Fibroblast of lung (primary cell): ENCODE measurements at regions not wholly inside any gene's neighbourhood (a gene's known extent, or its start where the extent isn't known, plus 50 kb on each side); places are given as distances from the start of the nearest gene placed in this dataset.

Experiments
- DNase-seq, 2 donors: peaks; one replicate each; pipeline versions ENCODE4 v3.0.0 to v3.0.0-alpha.2; 2010; ENCODE audit warnings: low read depth in 2 of 2
- H2AFZ ChIP-seq: 2 replicates; pipeline ENCODE4 v1.5.1; 2012; ENCODE audit warnings: low read length, control low read depth, inconsistent platforms
- H3K27ac ChIP-seq: 2 replicates; pipeline ENCODE4 v1.5.1; 2011; ENCODE audit warnings: low read length, control low read depth; ENCODE audit not compliant: insufficient read depth
- H3K27me3 ChIP-seq: 2 replicates; pipeline ENCODE4 v1.5.1; 2011; ENCODE audit warnings: mild to moderate bottlenecking, low read length; ENCODE audit not compliant: control insufficient read depth, insufficient read depth
- H3K36me3 ChIP-seq: 2 replicates; pipeline ENCODE4 v1.5.1; 2011; ENCODE audit warnings: low read length; ENCODE audit not compliant: control insufficient read depth, insufficient read depth
- H3K4me1 ChIP-seq: 2 replicates; pipeline ENCODE4 v1.5.1; 2011; ENCODE audit warnings: low read length; ENCODE audit not compliant: control insufficient read depth, insufficient read depth; ENCODE audit errors: extremely low read depth
- H3K4me2 ChIP-seq: 2 replicates; pipeline ENCODE4 v1.5.1; 2011; ENCODE audit warnings: low read length, control low read depth; ENCODE audit not compliant: insufficient read depth; ENCODE audit errors: extremely low read depth
- H3K4me3 ChIP-seq, 4 experiments: fragments of 200-600 bp in 1 of 4; sonication (generic) in 1 of 4; replicated peaks in 1 of 4; 2 replicates each; pipeline ENCODE4 v1.5.1; 2011 to 2016; ENCODE audit warnings: low read length in 4 of 4, low read depth in 3 of 4, mild to moderate bottlenecking in 3 of 4, control low read depth in 2 of 4, inconsistent platforms in 1 of 4, mixed read lengths in 1 of 4; ENCODE audit not compliant: insufficient read depth in 1 of 4; ENCODE audit errors: control extremely low read depth in 1 of 4
- H3K79me2 ChIP-seq: 2 replicates; pipeline ENCODE4 v1.5.1; 2012; ENCODE audit warnings: mild to moderate bottlenecking, low read length, inconsistent platforms; ENCODE audit not compliant: control insufficient read depth, insufficient read depth
- H3K9ac ChIP-seq: 2 replicates; pipeline ENCODE4 v1.5.1; 2011; ENCODE audit warnings: mild to moderate bottlenecking, low read length, control low read depth; ENCODE audit not compliant: insufficient read depth
- H3K9me3 ChIP-seq: 2 replicates; pipeline ENCODE4 v1.5.1; 2012; ENCODE audit warnings: low read depth, low read length; ENCODE audit not compliant: control insufficient read depth, insufficient read depth
- H4K20me1 ChIP-seq: 2 replicates; pipeline ENCODE4 v1.5.1; 2011; ENCODE audit warnings: low read length; ENCODE audit not compliant: control insufficient read depth, insufficient read depth; ENCODE audit errors: extremely low read depth
- EZH2 ChIP-seq: IDR thresholded peaks from 2 replicates; pipeline ENCODE4 v1.5.1; 2012; ENCODE audit warnings: low read length, control low read depth, mild to moderate bottlenecking; ENCODE audit errors: missing control alignments
- TF ChIP-seq, protein P1 (sequence below), 2 donors: IDR thresholded peaks in 1 of 2; conservative IDR thresholded peaks in 1 of 2; 1 replicate in 1 of 2; 2 replicates in 1 of 2; pipeline ENCODE4 v1.5.1; 2011 to 2012; ENCODE audit warnings: low read length in 2 of 2, control low read depth in 1 of 2, inconsistent platforms in 1 of 2, low read depth in 1 of 2, mild to moderate bottlenecking in 1 of 2

DNA sequence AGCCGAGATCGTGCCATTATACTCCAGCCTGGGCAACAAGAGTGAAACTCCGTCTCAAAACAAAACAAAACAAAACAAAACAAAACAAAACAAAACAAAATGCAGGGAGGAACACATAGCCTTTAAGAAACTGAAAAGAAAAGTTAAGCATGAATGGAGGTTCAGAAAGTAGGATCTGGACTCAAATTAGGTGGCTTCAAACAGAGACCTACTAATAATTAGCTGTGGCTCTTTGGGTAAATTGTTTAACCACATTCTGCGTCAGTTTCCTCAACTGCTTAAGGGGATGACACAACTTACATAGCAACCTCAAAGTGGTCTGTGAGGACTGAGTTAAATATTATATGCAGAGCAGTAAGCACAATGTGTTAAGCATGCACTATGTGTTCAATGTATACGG is 458.2 kb downstream of the ADGRL2 start:
- Histone ChIP-seq H3K4me1 (no peaks in the 10 kb centered on the region), H3K79me2 (no peaks in the 10 kb centered on the region), H3K4me3 (no peak overlapping the region), H3K36me3 (no peaks in the 10 kb centered on the region), H3K4me2 (no peak overlapping the region), H3K27me3 (no peaks in the 10 kb centered on the region), H4K20me1 (no peaks in the 10 kb centered on the region), H2AFZ (no peak overlapping the region), H3K27ac (no peak overlapping the region), H3K9me3 (no peaks in the 10 kb centered on the region), H3K9ac (no peak overlapping the region)
- DNase-seq, result no peak
- TF ChIP-seq EZH2, result no peak
- TF ChIP-seq, protein P1, sequence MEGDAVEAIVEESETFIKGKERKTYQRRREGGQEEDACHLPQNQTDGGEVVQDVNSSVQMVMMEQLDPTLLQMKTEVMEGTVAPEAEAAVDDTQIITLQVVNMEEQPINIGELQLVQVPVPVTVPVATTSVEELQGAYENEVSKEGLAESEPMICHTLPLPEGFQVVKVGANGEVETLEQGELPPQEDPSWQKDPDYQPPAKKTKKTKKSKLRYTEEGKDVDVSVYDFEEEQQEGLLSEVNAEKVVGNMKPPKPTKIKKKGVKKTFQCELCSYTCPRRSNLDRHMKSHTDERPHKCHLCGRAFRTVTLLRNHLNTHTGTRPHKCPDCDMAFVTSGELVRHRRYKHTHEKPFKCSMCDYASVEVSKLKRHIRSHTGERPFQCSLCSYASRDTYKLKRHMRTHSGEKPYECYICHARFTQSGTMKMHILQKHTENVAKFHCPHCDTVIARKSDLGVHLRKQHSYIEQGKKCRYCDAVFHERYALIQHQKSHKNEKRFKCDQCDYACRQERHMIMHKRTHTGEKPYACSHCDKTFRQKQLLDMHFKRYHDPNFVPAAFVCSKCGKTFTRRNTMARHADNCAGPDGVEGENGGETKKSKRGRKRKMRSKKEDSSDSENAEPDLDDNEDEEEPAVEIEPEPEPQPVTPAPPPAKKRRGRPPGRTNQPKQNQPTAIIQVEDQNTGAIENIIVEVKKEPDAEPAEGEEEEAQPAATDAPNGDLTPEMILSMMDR (conservative IDR thresholded peaks at IDR 0.05 in 1 of 2, IDR thresholded peaks at IDR 0.05 in 1 of 2; ENCODE audit: low read depth in 1 of 2, low read length in 2 of 2), result no peak

DNA sequence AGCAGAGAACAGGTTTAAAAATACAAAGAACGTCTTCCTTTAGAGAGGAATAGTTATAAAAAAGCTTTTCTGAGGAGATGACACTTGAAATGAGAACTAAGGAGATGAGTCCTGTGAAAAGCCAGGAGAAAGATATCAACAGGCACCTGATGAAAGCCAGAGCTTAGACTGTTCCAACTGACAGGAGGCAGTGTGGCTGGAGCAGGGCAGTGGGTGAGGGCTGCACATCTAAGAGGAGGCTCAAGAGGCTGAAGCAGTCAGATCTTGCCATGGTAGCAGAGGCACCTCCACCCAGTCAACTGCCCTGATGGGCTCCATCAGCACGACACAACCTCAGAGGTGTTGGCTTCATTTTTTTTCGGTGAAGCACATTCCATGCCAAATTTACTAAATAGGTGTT is 445.3 kb downstream of the ADGRL2 start:
- no peak overlapping the region for H3K27ac ChIP-seq
- no peak overlapping the region for H2AFZ ChIP-seq
- H3K9ac ChIP-seq, result no peak overlapping the region
- H3K9me3 ChIP-seq, result no peaks in the 10 kb centered on the region
- no peak overlapping the region for H3K4me2 ChIP-seq
- no peaks in the 10 kb centered on the region for H3K79me2 ChIP-seq
- H3K4me1 ChIP-seq, result no peaks in the 10 kb centered on the region
- no peak for DNase-seq
- no peaks in the 10 kb centered on the region for H4K20me1 ChIP-seq
- H3K4me3 ChIP-seq, result no peak overlapping the region
- H3K36me3 ChIP-seq, result no peaks in the 10 kb centered on the region
- H3K27me3 ChIP-seq, result no peaks in the 10 kb centered on the region
- TF ChIP-seq EZH2, result no peak

DNA sequence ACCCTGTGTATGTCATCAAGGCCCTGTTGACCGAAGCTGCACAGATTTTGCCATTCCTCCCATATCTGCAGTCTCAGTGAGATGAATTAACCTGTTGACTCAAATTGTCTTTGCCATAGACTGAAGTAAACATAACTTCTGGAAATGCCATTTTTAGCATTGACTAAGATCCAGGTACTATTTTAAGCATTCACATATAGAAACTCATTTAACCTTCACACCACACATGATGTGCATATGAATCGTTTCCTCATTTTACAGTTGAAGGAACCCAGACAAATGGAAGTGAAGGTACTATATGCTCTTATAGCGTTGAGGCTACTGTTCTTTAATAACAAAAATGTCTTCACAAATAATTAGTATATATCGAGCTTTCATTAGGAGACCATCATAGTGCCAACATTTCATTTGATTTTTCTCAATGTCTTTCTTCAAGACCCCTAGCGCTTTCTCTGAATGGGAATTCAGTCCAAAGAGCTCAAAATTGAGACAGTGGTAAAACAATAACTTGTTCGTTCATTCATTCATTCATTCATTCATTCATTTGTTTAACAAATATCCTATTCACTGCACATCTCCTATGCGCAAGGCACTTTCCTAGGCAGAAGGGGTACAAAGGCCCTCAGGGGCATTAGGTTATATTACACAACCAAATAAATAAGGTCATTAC is 444.7 kb downstream of the ADGRL2 start:
- no peak for TF ChIP-seq EZH2
- TF ChIP-seq, protein P1 (conservative IDR thresholded peaks at IDR 0.05 in 1 of 2, IDR thresholded peaks at IDR 0.05 in 1 of 2; ENCODE audit: low read depth in 1 of 2, low read length in 2 of 2), result no peak
- H3K4me1 ChIP-seq, result no peaks in the 10 kb centered on the region
- H3K36me3 ChIP-seq, result no peaks in the 10 kb centered on the region
- no peak overlapping the region for H3K4me2 ChIP-seq
- no peak overlapping the region for H3K4me3 ChIP-seq
- no peak overlapping the region for H2AFZ ChIP-seq
- H3K9me3 ChIP-seq, result no peaks in the 10 kb centered on the region
- no peak overlapping the region for H3K9ac ChIP-seq
- DNase-seq, result no peak
- no peaks in the 10 kb centered on the region for H3K27me3 ChIP-seq
- H4K20me1 ChIP-seq, result no peaks in the 10 kb centered on the region
- H3K79me2 ChIP-seq, result no peaks in the 10 kb centered on the region
- no peak overlapping the region for H3K27ac ChIP-seq
